Activated T-cell treated with anti-CD3 and anti-CD28 coated beads, Interleukin-2, amount 50 U/mL, for 1 hour (primary cell): ENCODE measurements at regions not wholly inside any gene's neighbourhood (a gene's known extent, or its start where the extent isn't known, plus 50 kb on each side); places are given as distances from the start of the nearest gene placed in this dataset.

Experiments
- DNase-seq: peaks from one replicate; pipeline ENCODE4 v3.0.0-alpha.2; 2020

DNA sequence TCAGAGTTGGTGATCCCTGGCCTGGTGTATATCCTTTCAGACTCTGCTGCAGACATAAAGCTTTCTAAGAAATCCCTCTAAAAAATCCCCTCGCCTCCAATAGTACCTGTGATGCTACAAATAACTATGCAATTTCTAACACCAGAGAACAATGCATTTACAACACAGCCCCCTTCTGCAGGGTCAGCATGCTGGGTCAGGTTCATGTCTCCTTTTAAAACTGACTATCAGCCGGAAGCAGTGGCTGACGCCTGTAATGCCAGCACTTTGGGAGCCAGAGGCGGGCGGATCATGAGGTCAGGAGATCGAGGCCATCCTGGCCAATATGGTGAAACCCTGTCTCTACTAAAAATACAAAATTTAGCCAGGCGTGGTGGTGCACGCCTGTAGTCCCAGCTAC is 77.0 kb upstream of the SPATA12 start:
- no peak for DNase-seq

DNA sequence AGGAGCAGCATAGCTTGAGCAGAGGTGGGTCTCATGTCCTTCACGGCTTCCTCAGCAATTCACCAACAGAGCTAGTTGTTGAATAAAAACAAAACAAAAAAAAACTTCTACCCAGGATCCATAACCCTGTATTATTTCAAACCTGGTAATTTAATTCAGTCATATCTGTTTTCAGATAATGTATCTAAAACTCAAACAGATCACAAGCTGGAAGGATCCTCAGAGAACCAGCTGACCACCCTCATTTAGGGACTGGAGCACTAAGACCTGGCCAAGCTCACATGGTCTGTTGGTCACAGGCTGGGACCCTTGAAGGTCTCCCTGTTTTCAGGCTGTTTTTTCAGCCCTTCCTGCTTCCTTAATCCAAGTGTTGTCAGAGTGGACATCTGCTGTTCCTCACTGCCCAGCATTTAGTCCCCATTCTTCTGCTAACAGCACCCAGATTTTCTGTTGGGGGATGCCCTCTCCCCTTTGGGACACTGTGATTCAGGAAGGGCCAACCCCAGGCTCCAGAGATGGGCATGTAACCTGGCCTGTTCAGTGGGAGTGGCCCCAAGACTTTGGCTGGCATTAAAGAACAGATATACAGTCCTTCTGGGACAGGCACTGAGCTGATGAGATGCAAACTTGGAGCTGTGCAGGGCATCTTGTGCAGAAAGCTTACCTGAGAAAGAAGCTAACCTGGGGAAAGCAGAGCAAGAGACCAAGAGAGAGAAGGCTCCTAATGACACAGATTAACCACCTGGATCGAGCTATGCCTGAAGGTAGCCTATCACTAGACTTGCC is 78.8 kb upstream of the SPATA12 start:
- DNase-seq, result no peak

DNA sequence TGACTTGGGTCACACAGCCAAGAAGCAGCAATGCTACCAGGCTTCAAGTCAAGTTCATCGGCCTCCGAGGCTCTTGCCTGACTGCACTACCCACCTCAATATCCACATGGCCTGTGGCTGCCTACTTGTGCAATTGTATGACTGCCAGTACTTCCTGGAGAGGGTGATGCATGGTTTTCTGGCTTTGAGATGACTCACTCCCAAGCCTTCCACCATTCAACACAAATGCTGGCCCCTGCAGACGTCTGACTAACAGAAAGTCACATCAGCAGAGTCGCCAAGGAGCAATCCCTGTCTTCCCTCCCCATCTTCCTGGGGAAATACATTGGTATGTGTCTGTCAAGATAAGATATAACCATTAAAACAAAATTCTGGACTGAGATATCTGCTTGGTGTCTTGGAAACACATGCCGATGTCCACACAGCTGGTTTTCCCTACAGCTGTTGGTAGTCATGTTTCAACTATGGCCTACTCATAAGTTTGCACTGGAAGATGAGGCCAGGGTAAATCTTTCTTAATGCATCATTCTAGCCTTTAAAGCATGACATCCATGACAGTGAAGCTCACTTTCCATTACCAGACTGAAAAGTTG is 79.6 kb upstream of the SPATA12 start:
- DNase-seq, result no peak

DNA sequence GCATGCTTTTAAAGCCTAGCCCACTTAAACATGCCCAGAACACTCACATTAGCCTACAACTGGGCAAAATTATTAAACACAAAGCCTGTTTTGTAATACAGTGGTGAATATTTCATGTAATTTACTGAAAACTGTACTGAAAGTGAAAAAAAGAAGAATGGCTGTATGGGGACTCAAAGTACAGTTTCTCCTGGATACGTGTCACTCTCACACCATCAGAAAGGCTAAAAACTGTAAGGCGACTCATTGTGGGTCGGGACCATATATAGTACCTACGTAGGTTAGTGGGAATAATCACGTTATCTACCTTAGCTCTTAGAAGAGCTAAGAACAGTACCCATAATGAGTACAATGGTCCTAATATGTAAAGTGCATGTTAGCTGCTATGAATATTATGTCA is 80.2 kb upstream of the SPATA12 start:
- no peak for DNase-seq

DNA sequence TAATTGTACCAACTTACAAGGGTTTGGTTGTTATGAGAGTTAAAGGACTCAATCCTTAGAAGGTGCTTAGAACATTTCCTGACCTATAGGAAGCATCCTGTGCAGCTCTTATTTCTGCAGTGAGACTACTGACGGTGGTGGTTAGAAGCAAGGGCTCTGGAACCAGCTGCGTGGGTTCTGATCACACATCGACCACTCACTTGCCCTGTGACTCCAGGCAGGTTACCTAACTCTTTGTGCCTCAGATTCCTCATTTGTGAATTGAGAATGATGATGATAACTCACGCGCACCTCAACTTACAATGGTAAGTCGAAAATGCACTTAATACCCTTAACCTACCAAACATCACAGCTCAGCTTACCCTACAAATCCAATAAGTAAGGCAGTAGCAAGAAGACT is 80.7 kb upstream of the SPATA12 start:
- no peak for DNase-seq

DNA sequence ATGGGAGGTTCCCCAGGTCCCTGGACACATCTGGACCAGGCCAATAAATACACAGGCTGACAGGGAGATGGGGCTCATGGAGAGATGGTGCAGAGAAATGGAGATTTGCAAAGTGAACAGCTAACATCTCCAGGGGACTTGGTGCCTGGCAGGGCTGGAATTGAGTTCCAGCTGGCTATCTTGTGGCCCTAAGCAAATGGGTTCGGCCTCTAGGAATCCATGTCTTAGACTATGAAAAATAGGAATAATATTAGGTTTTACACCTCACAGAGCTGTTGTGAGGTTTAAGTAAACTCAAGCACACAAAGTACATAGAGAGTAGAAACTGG is 82.9 kb upstream of the SPATA12 start:
- DNase-seq, result no peak

DNA sequence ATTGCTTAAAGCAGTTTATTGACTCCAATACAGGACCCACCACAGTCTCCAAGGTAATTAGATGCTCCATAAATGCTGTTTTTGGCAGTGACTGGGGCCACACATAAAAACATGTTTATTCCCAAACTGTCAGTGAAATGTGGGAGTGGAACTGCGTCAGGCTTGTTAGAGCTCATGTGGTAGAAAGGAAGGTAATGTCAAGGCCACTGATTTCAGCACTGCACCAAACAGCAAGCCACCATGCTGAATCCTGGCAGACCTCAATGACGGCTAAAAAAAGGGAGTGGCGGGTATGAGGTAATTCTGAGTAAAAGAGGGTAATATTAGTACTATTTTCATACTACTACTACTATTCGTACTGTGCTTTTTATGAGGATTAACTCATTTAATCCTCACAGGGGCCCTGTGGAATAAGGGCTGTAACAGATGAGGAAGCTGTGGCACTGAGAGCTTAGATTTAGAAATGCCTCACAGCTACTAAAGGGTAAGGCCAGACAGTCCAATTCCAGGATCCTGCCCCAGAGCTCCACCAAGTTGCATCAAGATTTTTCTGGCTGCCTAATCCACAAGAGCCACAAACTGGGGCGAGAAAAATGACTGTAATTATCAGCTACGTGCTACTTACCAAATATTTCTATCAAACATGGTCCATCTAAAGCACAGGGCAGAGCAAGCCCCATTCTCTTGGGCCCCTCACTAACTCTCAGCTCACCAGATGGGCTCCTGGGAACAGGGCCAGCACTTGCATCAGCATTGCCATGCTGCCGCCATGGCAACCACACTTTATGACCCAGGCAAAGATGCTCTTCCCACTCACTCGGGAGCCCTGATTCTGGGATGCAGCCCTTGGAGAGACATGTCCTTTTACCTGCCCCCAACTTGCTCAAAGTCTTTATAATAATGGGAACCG is 83.6 kb upstream of the SPATA12 start:
- no peak for DNase-seq

DNA sequence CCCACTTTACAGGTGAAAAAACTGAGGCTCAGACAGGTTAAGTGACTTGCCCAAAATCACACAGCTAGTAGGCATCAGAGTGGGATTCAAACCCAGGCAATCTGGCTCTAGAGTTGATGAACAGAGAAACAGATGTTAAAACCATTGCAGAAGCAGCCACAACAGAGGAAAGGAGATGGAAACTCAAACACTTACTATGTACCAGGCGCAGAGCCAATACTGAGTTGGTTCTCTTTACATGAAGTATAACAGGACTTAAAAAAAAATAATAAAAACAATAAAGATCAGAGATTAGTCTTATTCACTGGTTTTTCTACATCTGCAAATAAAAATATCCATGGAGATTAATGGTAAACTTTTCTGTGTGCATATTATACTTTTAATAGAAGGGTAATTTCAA is 84.9 kb upstream of the SPATA12 start:
- DNase-seq, result no peak

DNA sequence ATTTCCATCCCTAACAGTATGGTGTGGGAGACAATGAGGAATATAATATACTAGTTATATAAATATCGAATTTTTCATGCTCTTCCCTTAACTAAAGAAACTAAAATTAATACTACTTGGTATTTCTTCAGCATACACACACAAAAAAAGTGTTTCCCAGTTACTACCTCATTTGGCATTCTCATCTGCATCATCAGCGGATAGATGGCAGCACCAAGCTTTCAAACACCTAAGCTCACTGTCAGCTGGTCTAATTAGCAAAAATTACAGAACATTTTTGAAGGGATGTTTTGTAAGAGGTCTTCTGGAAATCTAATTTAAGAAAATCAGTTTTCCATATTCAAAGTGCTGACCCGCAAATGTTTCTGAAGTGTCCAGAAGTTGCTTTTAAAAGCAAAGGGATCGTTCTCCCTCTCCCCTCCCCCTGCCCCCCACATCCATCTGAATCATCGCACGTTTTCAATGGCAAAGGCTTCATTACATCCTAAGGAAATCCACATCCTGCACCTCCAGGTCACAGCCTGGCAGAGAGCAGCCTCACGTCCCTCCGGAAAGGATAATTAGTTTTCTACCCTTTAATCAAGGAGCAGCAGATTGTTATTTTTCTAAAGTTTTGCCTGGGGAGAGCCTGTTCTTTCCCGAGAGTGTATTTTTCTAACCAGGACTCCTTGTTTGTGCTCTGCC is 86.1 kb upstream of the SPATA12 start:
- DNase-seq, result no peak

DNA sequence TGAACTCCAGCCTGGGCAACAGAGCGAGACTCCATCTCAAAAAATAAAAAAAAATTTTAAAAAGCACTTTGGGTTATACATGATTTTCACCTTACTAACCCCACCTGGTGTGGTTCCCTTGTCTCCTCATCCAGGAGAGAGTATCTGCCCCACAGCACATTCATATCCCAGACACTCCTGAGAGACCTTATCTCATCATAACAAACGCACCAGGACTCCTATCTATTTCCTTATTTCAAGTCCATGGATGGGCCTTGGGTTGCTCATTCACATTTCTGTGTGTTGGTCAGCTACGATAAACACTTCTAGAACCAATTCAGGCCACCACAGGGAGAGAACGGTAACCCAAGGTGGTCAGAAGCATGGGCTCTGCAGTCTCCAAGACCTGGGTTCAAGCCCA is 88.6 kb upstream of the SPATA12 start:
- no peak for DNase-seq

DNA sequence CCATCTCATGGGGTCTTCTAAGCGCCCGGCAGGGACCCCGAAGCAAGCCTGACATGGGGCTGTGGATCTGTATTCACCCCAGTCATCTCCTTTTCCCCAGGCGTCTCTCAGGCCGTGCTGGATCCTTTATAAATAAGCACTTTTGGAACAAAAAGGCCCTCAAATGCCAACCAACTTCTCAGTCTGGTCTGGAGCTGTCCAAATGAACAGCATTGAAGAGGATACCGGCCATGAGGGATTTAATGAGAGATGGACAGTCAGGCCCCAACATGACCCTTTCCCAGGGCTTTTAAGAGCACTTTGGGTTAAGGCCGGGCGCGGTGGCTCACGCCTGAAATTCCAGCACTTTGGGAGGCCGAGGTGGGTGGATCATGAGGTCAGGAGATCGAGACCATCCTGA is 89.2 kb upstream of the SPATA12 start:
- no peak for DNase-seq

DNA sequence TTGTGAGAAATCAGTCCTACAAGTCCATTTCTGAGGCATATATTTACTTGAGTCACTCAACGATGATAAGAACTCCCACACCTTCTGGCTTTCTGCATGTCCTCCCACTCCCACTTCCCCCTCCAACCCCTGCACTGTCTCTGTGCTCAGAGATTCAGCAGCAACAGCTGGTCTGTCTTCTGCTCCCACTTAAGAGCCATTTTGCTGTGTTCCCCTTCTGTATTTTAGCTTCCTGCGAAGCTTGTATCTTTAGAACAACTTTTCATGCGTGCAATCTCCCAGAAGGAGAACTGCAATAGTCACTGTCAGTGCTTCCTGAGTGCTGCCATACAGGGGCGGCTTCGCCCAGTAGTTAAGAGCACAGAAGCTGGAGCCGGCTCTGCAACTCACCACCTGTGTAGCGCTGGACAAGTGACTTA is 90.0 kb upstream of the SPATA12 start:
- no peak for DNase-seq

DNA sequence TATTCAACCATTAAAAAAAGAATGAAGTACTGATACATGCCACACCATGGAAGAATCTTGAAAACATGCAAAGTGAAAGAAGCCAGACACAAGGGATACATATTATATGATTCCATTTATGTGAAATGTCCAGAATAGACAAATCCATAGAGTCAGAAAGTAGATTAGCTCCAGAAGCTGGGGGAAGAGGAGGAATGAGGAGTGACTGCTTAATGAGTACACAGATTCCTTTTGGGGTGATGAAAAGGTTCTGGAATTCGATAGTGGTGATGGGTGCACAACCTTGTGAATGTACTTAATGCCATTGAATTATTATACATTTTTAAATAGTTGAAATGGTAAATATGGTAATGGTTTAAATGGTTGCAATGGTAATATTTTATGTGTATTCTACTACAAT is 90.6 kb upstream of the SPATA12 start:
- no peak for DNase-seq

DNA sequence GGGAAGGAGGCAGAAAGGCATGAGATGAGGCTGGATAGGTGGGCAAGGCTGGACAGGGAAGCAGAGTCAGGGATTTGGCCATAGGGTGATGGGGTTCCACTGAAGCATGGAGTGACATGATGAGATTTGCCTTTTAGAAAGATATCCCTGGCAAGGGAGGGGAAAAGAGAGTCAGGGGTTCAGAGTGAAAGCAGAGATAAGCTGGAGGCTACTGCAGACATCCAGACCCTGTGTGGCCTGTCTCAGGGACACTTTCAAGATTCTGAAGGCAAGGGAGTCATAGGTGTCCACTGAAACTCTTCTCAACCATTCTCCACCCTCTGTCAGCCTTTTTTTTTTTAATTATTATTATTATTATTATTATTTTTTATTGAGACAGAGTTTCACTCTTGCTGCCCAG is 94.0 kb upstream of the SPATA12 start:
- no peak for DNase-seq

DNA sequence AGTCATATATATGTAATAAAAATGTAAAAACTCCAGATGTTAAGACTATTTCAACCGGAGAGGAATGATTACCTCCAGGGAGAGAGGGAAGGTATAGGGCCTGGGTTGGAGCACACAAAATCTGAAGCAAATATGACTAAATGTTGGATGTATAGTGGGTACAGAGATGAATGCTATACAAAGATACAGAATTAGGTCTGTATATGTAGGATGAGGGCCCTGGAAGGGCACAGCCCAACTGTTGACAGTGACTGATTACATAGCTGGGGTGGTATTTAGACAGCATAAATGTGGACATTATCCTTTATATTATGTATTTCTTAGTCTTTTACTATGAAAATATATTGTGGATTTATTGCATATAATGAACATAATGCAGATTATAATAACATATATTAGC is 94.4 kb upstream of the SPATA12 start:
- DNase-seq, result no peak

DNA sequence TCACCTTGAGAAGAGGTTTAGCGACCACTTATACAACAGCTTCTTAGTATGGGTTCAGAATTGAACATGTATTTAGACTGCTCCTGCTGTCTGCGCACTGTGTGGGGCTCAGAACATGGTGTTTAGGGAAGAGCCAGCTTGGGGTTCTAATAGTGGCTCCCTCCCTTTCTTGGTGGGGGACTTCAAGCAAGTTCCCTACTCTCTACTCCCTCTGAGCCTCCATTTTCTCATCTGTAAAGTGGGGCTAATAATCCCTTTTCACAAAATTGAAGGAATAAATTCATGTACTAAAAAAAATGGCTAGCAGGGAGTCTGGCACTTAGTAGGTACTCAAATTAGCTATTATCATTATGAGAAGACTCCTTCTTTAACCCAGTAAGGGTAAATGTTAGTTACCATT is 97.5 kb upstream of the SPATA12 start:
- DNase-seq, result no peak

DNA sequence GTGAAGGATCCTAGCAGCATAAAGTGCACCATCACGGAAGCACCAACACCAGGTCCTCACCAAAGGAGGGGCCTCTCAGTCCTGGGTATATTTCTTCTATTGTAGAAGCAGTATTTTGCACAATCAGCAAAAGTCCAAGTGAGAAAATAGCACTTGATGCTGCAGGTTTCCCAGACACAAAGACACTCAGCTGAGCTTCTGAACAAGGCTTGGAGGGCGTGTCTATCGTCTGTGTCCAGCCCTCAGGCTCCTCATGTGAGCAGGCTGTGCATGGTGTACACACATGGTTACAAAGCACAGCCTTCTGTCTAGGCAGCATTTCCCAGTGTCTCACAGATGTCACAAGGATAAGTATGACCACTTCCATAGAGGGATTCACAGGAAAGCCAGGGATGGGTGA is 98.3 kb upstream of the SPATA12 start:
- no peak for DNase-seq

DNA sequence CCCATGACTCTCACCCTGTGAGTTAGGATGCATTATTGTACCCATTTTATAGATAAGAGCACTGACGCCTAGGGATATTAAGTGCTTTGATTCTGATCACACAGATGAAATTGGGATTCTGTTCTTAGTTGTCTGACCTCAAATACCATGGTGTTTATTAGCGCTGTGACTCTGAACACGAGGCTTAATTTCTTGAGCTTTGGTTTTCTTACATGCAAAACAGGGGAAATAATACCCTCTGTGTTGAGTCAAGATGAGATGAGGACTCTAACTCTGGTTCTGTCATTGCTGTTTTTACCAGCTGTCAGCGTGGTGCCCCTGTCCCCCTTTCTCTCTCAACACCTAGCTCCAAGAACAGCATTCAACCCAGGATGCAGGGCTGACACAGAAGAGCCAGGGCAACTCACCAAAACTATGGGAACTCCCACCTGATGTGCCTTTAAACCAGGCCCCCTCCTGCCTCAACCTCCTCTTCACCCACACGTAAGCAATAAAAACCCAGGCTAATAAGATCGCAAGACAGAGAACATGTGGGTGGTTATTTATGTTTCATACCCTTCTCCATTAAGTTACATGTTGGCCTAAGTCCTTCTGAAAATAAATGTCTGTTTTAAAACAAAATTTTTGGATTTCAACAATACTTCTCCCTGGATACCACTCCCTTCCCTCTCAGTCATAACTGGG is 100.1 kb upstream of the SPATA12 start:
- no peak for DNase-seq

DNA sequence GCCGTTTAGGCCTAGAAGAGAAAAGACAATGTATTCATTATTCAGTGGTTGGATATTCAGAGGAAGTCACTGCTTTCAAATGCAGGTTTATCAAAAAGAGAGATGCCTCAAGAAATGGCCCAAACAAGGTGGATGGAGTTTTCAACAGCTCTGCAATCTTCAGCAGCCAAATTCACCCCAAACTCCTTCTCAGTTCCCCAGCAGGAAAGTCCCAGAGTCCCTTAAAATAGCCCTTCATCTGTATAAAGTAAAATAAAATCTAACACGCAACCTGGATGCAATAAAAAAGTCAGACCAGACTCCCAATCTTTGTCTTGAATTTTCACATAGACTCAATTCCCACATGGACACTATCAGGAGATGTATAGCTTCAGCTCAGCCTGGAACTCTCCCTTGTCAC is 101.6 kb upstream of the SPATA12 start:
- DNase-seq, result no peak

DNA sequence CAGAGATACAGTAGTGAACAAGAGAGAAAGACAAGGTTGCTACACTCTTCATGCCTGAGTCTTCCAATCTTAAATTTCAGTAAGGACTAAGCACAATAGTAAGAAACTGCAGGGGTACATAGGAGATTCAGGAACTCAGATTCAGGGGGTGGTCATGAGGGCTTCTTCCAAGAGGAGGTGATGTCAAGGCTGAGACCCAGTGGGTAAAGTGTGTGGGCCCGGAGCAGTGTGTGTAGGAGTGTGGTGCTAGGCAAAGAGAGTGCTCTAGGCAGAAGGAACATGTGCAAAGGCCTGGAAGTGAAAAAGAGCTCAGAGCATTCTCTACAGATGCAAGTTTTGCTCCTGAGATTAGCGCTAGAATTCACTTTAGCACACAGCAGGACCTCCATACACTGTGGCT is 102.9 kb upstream of the SPATA12 start:
- no peak for DNase-seq

DNA sequence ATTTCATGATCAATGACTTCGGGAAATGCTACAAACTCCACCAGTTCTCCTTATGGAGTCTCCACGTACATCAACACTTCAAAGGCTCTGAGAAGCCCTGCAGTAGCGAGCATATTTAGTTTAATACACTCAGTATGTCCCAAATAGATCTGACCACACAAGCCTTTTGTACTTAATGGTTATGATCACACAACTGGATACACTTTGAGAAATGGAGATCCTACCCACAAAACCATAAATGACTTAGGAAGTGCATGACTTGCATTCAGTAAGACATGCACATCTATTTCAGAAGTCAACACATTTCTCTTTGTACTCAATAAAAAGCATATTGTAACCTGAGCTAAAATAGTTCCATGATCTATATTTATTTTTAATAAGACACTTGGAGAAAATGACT is 103.6 kb upstream of the SPATA12 start:
- no peak for DNase-seq

DNA sequence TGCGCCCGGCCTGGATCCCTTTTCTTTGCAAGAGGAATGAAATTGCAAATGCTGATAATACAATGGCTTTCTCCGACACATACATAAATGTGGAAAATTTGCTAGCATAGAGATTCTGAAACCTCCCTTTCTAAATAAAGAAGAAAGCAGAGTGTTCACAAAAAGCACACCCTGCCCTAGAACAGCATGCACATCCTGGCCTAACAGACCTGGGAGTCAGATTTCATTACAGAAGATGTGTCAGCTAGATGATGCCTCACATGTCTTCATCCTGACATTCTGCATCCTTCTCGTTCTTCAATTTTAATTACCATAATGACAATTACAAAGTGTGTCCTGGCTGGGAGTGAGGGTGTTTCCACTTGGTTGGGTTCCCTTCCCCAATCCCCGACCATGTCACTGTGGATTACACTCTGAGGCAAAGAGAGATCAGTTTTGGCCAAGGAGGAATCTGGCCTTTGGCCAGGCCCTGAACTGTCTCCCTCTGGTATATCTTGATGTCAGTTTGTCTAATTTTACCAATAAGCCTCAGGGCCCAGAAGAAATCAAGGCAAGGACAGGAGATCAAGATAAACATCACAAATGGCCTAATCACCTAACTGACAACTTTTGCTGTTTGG is 104.9 kb upstream of the SPATA12 start:
- no peak for DNase-seq
